GM23248 (cell line): ENCODE measurements at regions not wholly inside any gene's neighbourhood (a gene's known extent, or its start where the extent isn't known, plus 50 kb on each side); places are given as distances from the start of the nearest gene placed in this dataset.

ENCODE experiments used
- EZH2 ChIP-seq: fragments of 200-600 bp; sonication (generic); IDR thresholded peaks from 2 replicates; pipeline ENCODE4 v1.6.1; 2018; ENCODE audit warnings: antibody characterized with exemption, mild to moderate bottlenecking; ENCODE audit not compliant: insufficient read depth, poor library complexity, severe bottlenecking
- EZH2phosphoT487 ChIP-seq: fragments of 200-600 bp; sonication (generic); IDR thresholded peaks from 2 replicates; pipeline ENCODE4 v1.6.1; 2018; ENCODE audit warnings: antibody characterized with exemption, moderate library complexity, mild to moderate bottlenecking, low read depth; ENCODE audit not compliant: insufficient read depth

- TF ChIP-seq EZH2: no peak
- TF ChIP-seq EZH2phosphoT487: no peak
Observed at GRCh38 chr3:161695811-161696210, 199.2 kb downstream of the OTOL1 start.
